K562 (cell line): ENCODE measurements at regions not wholly inside any gene's neighbourhood (a gene's known extent, or its start where the extent isn't known, plus 50 kb on each side); places are given as distances from the start of the nearest gene placed in this dataset.

Source experiments
- ATAC-seq: fragments of 200-7000 bp; cut with Tn5 transposase; 3 replicates; pipeline ENCODE4 v1.9.1; 2020; ENCODE audit warnings: moderate library complexity
- BruUV-seq: library from RNA; stranded (reverse); fragments of 400-500 nt; replicated peaks from 2 replicates; lab custom pipeline; 2021; lab: Mats Ljungman, UMichigan
- CTCF ChIA-PET: fragments of 300-600 bp; formaldehyde crosslinking; extraction: SDS; loops from one replicate; lab custom pipeline; 2021; ENCODE audit warnings: low intra/inter-chr PET ratio; lab: Yijun Ruan, JAX
- POLR2A ChIA-PET: fragments of 300-600, 350-650 bp; sonication (Branson Sonifier 250); formaldehyde crosslinking; extraction: SDS; loops from one replicate; lab custom pipeline; 2021; ENCODE audit warnings: antibody characterized with exemption, inconsistent platforms; lab: Yijun Ruan, JAX
- DNase-seq, 4 experiments: peaks; one replicate each; pipeline versions ENCODE4 v3.0.0 to v3.0.0-alpha.2; 2011 to 2018; ENCODE audit warnings: low spot score in 3 of 4, mixed read lengths in 3 of 4; ENCODE audit errors: extremely low read depth in 1 of 4
- FAIRE-seq: peaks from 2 replicates; lab custom pipeline; 2011; peaks lifted over from hg19 to GRCh38; lab: Jason Lieb, UNC
- H2AFZ ChIP-seq: 2 replicates; pipeline ENCODE4 v1.6.0; 2011; ENCODE audit warnings: low read depth, low read length, control low read depth, inconsistent platforms
- H3K27ac ChIP-seq: fragments of 200-600 bp; 3 replicates; pipeline ENCODE4 v1.8.0; 2011; ENCODE audit warnings: low read depth, mild to moderate bottlenecking, control low read depth, inconsistent platforms, low read length, moderate library complexity, mixed read lengths; ENCODE audit errors: extremely low read depth
- H3K27me3 ChIP-seq, 2 experiments: fragments of 300-600 bp in 1 of 2; 2 replicates in 1 of 2; 3 replicates in 1 of 2; pipeline versions ENCODE4 v1.6.0 to v1.8.0; 2011; ENCODE audit warnings: inconsistent platforms in 2 of 2, low read length in 2 of 2, mild to moderate bottlenecking in 1 of 2, mixed read lengths in 1 of 2, moderate library complexity in 1 of 2; ENCODE audit not compliant: control insufficient read depth in 2 of 2, insufficient read depth in 2 of 2
- H3K36me3 ChIP-seq: fragments of 300-600 bp; 3 replicates; pipeline ENCODE4 v1.8.0; 2011; ENCODE audit warnings: mild to moderate bottlenecking, low read length, inconsistent platforms; ENCODE audit not compliant: control insufficient read depth, insufficient read depth
- H3K4me1 ChIP-seq, 2 experiments: fragments of 200-600 bp in 1 of 2; replicated peaks in 1 of 2; 2 replicates in 1 of 2; 3 replicates in 1 of 2; pipeline versions ENCODE4 v1.5.1 to v1.8.0; 2011; ENCODE audit warnings: inconsistent platforms in 2 of 2, low read length in 2 of 2, mild to moderate bottlenecking in 1 of 2, mixed read lengths in 1 of 2, moderate library complexity in 1 of 2; ENCODE audit not compliant: control insufficient read depth in 2 of 2, insufficient read depth in 2 of 2
- H3K4me2 ChIP-seq: 2 replicates; pipeline ENCODE4 v1.6.1; 2011; ENCODE audit warnings: low read length, control low read depth, inconsistent platforms, mixed read lengths; ENCODE audit not compliant: insufficient read depth
- H3K4me3 ChIP-seq: fragments of 200-600 bp; sonication (generic), shearing (Covaris generic); 2 replicates; pipeline ENCODE4 v1.5.1; 2016; ENCODE audit warnings: control low read depth, inconsistent platforms
- H3K79me2 ChIP-seq: fragments of 200-600 bp; 3 replicates; pipeline ENCODE4 v1.8.0; 2011; ENCODE audit warnings: low read length, inconsistent platforms; ENCODE audit not compliant: control insufficient read depth, insufficient read depth
- H3K9ac ChIP-seq, 2 experiments: 2 replicates each; pipeline versions ENCODE4 v1.6.0 to v1.6.1; 2011; ENCODE audit warnings: low read depth in 2 of 2, low read length in 2 of 2, control low read depth in 1 of 2, inconsistent platforms in 1 of 2, mild to moderate bottlenecking in 1 of 2, mixed read lengths in 1 of 2; ENCODE audit not compliant: insufficient read depth in 1 of 2
- H3K9me1 ChIP-seq: one replicate; pipeline ENCODE4 v1.6.0; 2011; ENCODE audit warnings: inconsistent platforms, mild to moderate bottlenecking, low read length, moderate library complexity; ENCODE audit not compliant: control insufficient read depth, insufficient read depth
- H3K9me3 ChIP-seq: replicated peaks from 2 replicates; pipeline ENCODE4 v1.5.1; 2011; ENCODE audit warnings: low read depth, low read length, inconsistent platforms; ENCODE audit not compliant: control insufficient read depth, insufficient read depth
- H4K20me1 ChIP-seq: replicated peaks from 2 replicates; pipeline ENCODE4 v1.6.1; 2011; ENCODE audit warnings: low read length, inconsistent platforms, mixed read lengths; ENCODE audit not compliant: control insufficient read depth, insufficient read depth
- E2F3 ChIP-seq: fragments of 250-450 bp; sonication (Bioruptor Pico); IDR thresholded peaks from 2 replicates; pipeline ENCODE4 v1.4.0; 2020; ENCODE audit warnings: mild to moderate bottlenecking
- HINFP ChIP-seq: fragments of 450-650 bp; conservative IDR thresholded peaks from 2 replicates; pipeline ENCODE4 v1.6.1; 2016; ENCODE audit warnings: missing genetic modification characterization, low read depth, mild to moderate bottlenecking, control low read depth, missing compliant biosample characterization
- MTA1 ChIP-seq: fragments of 450-650 bp; IDR thresholded peaks from 2 replicates; pipeline ENCODE4 v1.6.1; 2017; ENCODE audit warnings: borderline replicate concordance
- POLR2AphosphoS2 ChIP-seq: IDR thresholded peaks from 2 replicates; pipeline ENCODE4 v1.6.1; 2012; ENCODE audit warnings: low read length, improper control_type of control experiment
- THAP12 ChIP-seq: fragments of 250-450 bp; sonication (Bioruptor Pico); IDR thresholded peaks from 2 replicates; pipeline ENCODE4 v1.9.0; 2021; ENCODE audit warnings: mild to moderate bottlenecking, inconsistent platforms
- ZNF121 ChIP-seq: sonication (generic); formaldehyde crosslinking; conservative IDR thresholded peaks from 2 replicates; pipeline ENCODE4 v1.8.0; 2022; ENCODE audit warnings: missing genetic modification reagents
- WGBS: fragments of 100-300 bp; shearing (Covaris generic); methylation state at CpG from one replicate; pipeline ENCODE4 v1.1.6; 2016; ENCODE audit warnings: low coverage, mixed read lengths; ENCODE audit not compliant: insufficient coverage; ENCODE audit errors: missing lambda C conversion rate; 5-methylcytosine and 5-hydroxymethylcytosine counted together
- in situ Hi-C: fragments of 300-500 bp; cut with MboI; formaldehyde crosslinking; loops from 4 replicates; pipeline ENCODE4 v1.15.0; 2018; ENCODE audit warnings: inconsistent platforms, mixed read lengths
- intact Hi-C: fragments of 100-400 bp; cut with micrococcal nuclease; formaldehyde crosslinking; loops from 2 replicates; pipeline ENCODE4 v1.14.2; 2022
- TF ChIP-seq, protein P1 (sequence below): fragments of 450-650 bp; IDR thresholded peaks from 2 replicates; pipeline ENCODE4 v1.6.1; 2016; ENCODE audit warnings: mild to moderate bottlenecking

GRCh38 chr1:213584272-213584671, 403.5 kb upstream of the PROX1 start:
- no peak overlapping the region for H3K4me3 ChIP-seq
- no peaks in the 10 kb centered on the region for H3K36me3 ChIP-seq
- ATAC-seq, result no peak
- no peak overlapping the region for H3K4me2 ChIP-seq
- no peak overlapping the region for H3K27ac ChIP-seq
- no peaks in the 10 kb centered on the region for H3K79me2 ChIP-seq
- no peak overlapping the region for H3K9ac ChIP-seq
- H3K9me1 ChIP-seq, result no peaks in the 10 kb centered on the region
- in situ Hi-C loops, result no loop called here
- 0% methylated on average over 2 of the region's 2 CpGs for WGBS
- no peak for DNase-seq
- CTCF ChIA-PET, result no interaction called here
- intact Hi-C loops, result no loop called here
- TF ChIP-seq HINFP (no peak), ZNF121 (CRISPR knock-in tag) (no peak), THAP12 (CRISPR knock-in tag) (no peak), POLR2AphosphoS2 (no peak), E2F3 (no peak), MTA1 (no peak)
- TF ChIP-seq, protein P1, sequence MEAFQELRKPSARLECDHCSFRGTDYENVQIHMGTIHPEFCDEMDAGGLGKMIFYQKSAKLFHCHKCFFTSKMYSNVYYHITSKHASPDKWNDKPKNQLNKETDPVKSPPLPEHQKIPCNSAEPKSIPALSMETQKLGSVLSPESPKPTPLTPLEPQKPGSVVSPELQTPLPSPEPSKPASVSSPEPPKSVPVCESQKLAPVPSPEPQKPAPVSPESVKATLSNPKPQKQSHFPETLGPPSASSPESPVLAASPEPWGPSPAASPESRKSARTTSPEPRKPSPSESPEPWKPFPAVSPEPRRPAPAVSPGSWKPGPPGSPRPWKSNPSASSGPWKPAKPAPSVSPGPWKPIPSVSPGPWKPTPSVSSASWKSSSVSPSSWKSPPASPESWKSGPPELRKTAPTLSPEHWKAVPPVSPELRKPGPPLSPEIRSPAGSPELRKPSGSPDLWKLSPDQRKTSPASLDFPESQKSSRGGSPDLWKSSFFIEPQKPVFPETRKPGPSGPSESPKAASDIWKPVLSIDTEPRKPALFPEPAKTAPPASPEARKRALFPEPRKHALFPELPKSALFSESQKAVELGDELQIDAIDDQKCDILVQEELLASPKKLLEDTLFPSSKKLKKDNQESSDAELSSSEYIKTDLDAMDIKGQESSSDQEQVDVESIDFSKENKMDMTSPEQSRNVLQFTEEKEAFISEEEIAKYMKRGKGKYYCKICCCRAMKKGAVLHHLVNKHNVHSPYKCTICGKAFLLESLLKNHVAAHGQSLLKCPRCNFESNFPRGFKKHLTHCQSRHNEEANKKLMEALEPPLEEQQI, result no peak
- TF ChIP-seq, all 486 proteins: peak for 0
- no peaks in the 10 kb centered on the region for H3K9me3 ChIP-seq
- H3K27me3 ChIP-seq, result peaks cover 0 to 7% of the 10 kb centered on the region in 2 experiments; a peak in 1 of 5 replicates
- H3K4me1 ChIP-seq, result no peaks in the 10 kb centered on the region
- no peaks in the 10 kb centered on the region for H4K20me1 ChIP-seq
- POLR2A ChIA-PET, result no interaction called here
- H2AFZ ChIP-seq, result no peak overlapping the region
- FAIRE-seq, result no peak
- no TSS peak for BruUV-seq
